ENCODE measurements at regions not wholly inside any gene's neighbourhood (a gene's known extent, or its start where the extent isn't known, plus 50 kb on each side); places are given as distances from the start of the nearest gene placed in this dataset.

- POLR2A ChIA-PET, result no interaction called here
These were observed 50.6 kb upstream of the YWHAQ start for GRCh38 chr2:9681427-9681817.

GRCh38 chr2:9685637-9686036, 54.8 kb upstream of the YWHAQ start:
- no peak for DNase-seq (ENCODE audit: extremely low spot score)
- ChIA-PET POLR2A (no interaction called here), CTCF (no interaction called here)
- no peak for TF ChIP-seq CTCF (IDR thresholded peaks at IDR 0.05; ENCODE audit: control extremely low read depth, extremely low read depth, low read depth, missing control alignments)

More at GRCh38 chr2:9681427-9681817, 50.6 kb upstream of the YWHAQ start:
- no peak for TF ChIP-seq CTCF (IDR thresholded peaks at IDR 0.05; ENCODE audit: control extremely low read depth, extremely low read depth, low read depth, missing control alignments)
- CTCF ChIA-PET, result interaction anchor here (0.7 kb wide), 1 partner anchor 24 kb away, joined by 3 read pairs; no protein-coding TSS in a partner anchor
- no peak for DNase-seq (ENCODE audit: extremely low spot score)

GRCh38 chr2:9686061-9686460, 55.3 kb upstream of the YWHAQ start:
- POLR2A ChIA-PET, result no interaction called here
- CTCF ChIA-PET, result no interaction called here
- DNase-seq (ENCODE audit: extremely low spot score), result no peak
- no peak for TF ChIP-seq CTCF (IDR thresholded peaks at IDR 0.05; ENCODE audit: control extremely low read depth, extremely low read depth, low read depth, missing control alignments)

- DNase-seq (ENCODE audit: extremely low spot score), result no peak
- ChIA-PET POLR2A (no interaction called here), CTCF (interaction anchor here (0.9 to 1.9 kb wide), 4 partner anchors 13 to 382 kb away, joined by 3 to 5 read pairs (median 3); no protein-coding TSS in a partner anchor)
- TF ChIP-seq CTCF (IDR thresholded peaks at IDR 0.05; ENCODE audit: control extremely low read depth, extremely low read depth, low read depth, missing control alignments), result no peak
These were observed 59.5 kb upstream of the YWHAQ start for GRCh38 chr2:9690252-9690651.

GRCh38 chr2:9690716-9691498, 60.1 kb upstream of the YWHAQ start:
- ChIA-PET POLR2A (no interaction called here), CTCF (interaction anchor here (0.9 to 1.9 kb wide), 3 partner anchors 12 to 60 kb away, joined by 3 to 5 read pairs (median 3); no protein-coding TSS in a partner anchor)
- no peak for DNase-seq (ENCODE audit: extremely low spot score)
- TF ChIP-seq CTCF (IDR thresholded peaks at IDR 0.05; ENCODE audit: control extremely low read depth, extremely low read depth, low read depth, missing control alignments), result no peak

- ChIA-PET POLR2A (no interaction called here), CTCF (no interaction called here)
- no peak for TF ChIP-seq CTCF (IDR thresholded peaks at IDR 0.05; ENCODE audit: control extremely low read depth, extremely low read depth, low read depth, missing control alignments)
- no peak for DNase-seq (ENCODE audit: extremely low spot score)
These were observed 61.8 kb upstream of the YWHAQ start for GRCh38 chr2:9692456-9693195.
